ENCODE measurements at regions not wholly inside any gene's neighbourhood (a gene's known extent, or its start where the extent isn't known, plus 50 kb on each side); places are given as distances from the start of the nearest gene placed in this dataset.

DNA sequence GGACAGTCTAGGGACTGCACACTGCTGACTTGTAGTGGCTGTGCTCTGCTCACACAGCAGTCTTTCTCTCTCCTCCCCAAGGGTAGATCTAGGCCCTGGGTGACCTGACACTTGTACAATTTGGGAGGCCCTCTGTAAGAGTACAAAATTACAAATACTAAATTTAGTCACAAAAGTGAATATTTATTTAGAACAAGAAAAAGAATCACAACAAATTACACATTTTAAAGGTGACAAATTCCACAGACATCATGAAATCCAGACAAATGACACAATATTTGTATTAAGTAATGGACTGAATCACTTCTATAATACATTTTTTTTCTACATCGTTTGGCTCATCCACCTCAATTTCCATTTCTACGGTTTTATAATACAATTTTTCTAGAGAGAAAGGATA lies 496.4 kb downstream of the TXNL1 start:
- Histone ChIP-seq H3K4me3 (ENCODE audit: low read depth, low read length) (no peak overlapping the region), H3K9me3 (ENCODE audit: control insufficient read depth, insufficient read depth, low read depth, low read length) (no peaks in the 10 kb centered on the region), H3K36me3 (ENCODE audit: control insufficient read depth in 2 of 2, insufficient read depth in 1 of 2, low read length in 2 of 2) (no peaks in the 10 kb centered on the region), H3K4me1 (ENCODE audit: control insufficient read depth, insufficient read depth, low read length) (no peaks in the 10 kb centered on the region), H3K27ac (ENCODE audit: extremely low read depth, low read depth, low read length) (no peak overlapping the region)
- POLR2A ChIA-PET: no interaction called here
- CTCF ChIA-PET: interaction anchor here (0.7 kb wide), 1 partner anchor 351 kb away, joined by 3 read pairs; no protein-coding TSS in a partner anchor
- TF ChIP-seq, protein P1, sequence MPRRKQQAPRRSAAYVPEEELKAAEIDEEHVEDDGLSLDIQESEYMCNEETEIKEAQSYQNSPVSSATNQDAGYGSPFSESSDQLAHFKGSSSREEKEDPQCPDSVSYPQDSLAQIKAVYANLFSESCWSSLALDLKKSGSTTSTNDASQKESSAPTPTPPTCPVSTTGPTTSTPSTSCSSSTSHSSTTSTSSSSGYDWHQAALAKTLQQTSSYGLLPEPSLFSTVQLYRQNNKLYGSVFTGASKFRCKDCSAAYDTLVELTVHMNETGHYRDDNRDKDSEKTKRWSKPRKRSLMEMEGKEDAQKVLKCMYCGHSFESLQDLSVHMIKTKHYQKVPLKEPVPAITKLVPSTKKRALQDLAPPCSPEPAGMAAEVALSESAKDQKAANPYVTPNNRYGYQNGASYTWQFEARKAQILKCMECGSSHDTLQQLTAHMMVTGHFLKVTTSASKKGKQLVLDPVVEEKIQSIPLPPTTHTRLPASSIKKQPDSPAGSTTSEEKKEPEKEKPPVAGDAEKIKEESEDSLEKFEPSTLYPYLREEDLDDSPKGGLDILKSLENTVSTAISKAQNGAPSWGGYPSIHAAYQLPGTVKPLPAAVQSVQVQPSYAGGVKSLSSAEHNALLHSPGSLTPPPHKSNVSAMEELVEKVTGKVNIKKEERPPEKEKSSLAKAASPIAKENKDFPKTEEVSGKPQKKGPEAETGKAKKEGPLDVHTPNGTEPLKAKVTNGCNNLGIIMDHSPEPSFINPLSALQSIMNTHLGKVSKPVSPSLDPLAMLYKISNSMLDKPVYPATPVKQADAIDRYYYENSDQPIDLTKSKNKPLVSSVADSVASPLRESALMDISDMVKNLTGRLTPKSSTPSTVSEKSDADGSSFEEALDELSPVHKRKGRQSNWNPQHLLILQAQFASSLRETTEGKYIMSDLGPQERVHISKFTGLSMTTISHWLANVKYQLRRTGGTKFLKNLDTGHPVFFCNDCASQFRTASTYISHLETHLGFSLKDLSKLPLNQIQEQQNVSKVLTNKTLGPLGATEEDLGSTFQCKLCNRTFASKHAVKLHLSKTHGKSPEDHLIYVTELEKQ (tag by site-specific recombination; IDR thresholded peaks at IDR 0.05; ENCODE audit: borderline replicate concordance): no peak
- TF ChIP-seq, protein P2, sequence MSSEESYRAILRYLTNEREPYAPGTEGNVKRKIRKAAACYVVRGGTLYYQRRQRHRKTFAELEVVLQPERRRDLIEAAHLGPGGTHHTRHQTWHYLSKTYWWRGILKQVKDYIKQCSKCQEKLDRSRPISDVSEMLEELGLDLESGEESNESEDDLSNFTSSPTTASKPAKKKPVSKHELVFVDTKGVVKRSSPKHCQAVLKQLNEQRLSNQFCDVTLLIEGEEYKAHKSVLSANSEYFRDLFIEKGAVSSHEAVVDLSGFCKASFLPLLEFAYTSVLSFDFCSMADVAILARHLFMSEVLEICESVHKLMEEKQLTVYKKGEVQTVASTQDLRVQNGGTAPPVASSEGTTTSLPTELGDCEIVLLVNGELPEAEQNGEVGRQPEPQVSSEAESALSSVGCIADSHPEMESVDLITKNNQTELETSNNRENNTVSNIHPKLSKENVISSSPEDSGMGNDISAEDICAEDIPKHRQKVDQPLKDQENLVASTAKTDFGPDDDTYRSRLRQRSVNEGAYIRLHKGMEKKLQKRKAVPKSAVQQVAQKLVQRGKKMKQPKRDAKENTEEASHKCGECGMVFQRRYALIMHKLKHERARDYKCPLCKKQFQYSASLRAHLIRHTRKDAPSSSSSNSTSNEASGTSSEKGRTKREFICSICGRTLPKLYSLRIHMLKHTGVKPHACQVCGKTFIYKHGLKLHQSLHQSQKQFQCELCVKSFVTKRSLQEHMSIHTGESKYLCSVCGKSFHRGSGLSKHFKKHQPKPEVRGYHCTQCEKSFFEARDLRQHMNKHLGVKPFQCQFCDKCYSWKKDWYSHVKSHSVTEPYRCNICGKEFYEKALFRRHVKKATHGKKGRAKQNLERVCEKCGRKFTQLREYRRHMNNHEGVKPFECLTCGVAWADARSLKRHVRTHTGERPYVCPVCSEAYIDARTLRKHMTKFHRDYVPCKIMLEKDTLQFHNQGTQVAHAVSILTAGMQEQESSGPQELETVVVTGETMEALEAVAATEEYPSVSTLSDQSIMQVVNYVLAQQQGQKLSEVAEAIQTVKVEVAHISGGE (tag by site-specific recombination; conservative IDR thresholded peaks at IDR 0.05; ENCODE audit: low read depth): no peak
- TF ChIP-seq ZSCAN30 (tag by site-specific recombination; IDR thresholded peaks at IDR 0.05) (no peak), ZNF366 (tag by site-specific recombination; conservative IDR thresholded peaks at IDR 0.05) (no peak), SP3 (tag by site-specific recombination; IDR thresholded peaks at IDR 0.05) (no peak), ZNF10 (tag by site-specific recombination; IDR thresholded peaks at IDR 0.05) (no peak), TRIM28 (IDR thresholded peaks at IDR 0.05; ENCODE audit: borderline replicate concordance, low read length) (no peak), ZNF221 (tag by site-specific recombination; IDR thresholded peaks at IDR 0.05; ENCODE audit: borderline replicate concordance) (no peak), EGR2 (tag by site-specific recombination; IDR thresholded peaks at IDR 0.05; ENCODE audit: low read depth) (no peak), ZSCAN16 (tag by site-specific recombination; IDR thresholded peaks at IDR 0.05) (no peak), ZBTB21 (tag by site-specific recombination; IDR thresholded peaks at IDR 0.05) (no peak), ZNF426 (tag by site-specific recombination; IDR thresholded peaks at IDR 0.05) (no peak), ZNF354C (tag by site-specific recombination; IDR thresholded peaks at IDR 0.05; ENCODE audit: borderline replicate concordance, low read depth) (no peak), ZNF112 (tag by site-specific recombination; IDR thresholded peaks at IDR 0.05) (no peak), ZNF132 (tag by site-specific recombination; IDR thresholded peaks at IDR 0.05; ENCODE audit: borderline replicate concordance) (no peak)
- TF ChIP-seq, protein P3, sequence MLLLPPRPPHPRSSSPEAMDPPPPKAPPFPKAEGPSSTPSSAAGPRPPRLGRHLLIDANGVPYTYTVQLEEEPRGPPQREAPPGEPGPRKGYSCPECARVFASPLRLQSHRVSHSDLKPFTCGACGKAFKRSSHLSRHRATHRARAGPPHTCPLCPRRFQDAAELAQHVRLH (tag by site-specific recombination; IDR thresholded peaks at IDR 0.05): no peak
- TF ChIP-seq, protein P4, sequence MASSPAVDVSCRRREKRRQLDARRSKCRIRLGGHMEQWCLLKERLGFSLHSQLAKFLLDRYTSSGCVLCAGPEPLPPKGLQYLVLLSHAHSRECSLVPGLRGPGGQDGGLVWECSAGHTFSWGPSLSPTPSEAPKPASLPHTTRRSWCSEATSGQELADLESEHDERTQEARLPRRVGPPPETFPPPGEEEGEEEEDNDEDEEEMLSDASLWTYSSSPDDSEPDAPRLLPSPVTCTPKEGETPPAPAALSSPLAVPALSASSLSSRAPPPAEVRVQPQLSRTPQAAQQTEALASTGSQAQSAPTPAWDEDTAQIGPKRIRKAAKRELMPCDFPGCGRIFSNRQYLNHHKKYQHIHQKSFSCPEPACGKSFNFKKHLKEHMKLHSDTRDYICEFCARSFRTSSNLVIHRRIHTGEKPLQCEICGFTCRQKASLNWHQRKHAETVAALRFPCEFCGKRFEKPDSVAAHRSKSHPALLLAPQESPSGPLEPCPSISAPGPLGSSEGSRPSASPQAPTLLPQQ (tag by site-specific recombination; IDR thresholded peaks at IDR 0.05): no peak
- TF ChIP-seq, protein P5, sequence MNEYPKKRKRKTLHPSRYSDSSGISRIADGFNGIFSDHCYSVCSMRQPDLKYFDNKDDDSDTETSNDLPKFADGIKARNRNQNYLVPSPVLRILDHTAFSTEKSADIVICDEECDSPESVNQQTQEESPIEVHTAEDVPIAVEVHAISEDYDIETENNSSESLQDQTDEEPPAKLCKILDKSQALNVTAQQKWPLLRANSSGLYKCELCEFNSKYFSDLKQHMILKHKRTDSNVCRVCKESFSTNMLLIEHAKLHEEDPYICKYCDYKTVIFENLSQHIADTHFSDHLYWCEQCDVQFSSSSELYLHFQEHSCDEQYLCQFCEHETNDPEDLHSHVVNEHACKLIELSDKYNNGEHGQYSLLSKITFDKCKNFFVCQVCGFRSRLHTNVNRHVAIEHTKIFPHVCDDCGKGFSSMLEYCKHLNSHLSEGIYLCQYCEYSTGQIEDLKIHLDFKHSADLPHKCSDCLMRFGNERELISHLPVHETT (tag by site-specific recombination; IDR thresholded peaks at IDR 0.05): no peak
- TF ChIP-seq, protein P6, sequence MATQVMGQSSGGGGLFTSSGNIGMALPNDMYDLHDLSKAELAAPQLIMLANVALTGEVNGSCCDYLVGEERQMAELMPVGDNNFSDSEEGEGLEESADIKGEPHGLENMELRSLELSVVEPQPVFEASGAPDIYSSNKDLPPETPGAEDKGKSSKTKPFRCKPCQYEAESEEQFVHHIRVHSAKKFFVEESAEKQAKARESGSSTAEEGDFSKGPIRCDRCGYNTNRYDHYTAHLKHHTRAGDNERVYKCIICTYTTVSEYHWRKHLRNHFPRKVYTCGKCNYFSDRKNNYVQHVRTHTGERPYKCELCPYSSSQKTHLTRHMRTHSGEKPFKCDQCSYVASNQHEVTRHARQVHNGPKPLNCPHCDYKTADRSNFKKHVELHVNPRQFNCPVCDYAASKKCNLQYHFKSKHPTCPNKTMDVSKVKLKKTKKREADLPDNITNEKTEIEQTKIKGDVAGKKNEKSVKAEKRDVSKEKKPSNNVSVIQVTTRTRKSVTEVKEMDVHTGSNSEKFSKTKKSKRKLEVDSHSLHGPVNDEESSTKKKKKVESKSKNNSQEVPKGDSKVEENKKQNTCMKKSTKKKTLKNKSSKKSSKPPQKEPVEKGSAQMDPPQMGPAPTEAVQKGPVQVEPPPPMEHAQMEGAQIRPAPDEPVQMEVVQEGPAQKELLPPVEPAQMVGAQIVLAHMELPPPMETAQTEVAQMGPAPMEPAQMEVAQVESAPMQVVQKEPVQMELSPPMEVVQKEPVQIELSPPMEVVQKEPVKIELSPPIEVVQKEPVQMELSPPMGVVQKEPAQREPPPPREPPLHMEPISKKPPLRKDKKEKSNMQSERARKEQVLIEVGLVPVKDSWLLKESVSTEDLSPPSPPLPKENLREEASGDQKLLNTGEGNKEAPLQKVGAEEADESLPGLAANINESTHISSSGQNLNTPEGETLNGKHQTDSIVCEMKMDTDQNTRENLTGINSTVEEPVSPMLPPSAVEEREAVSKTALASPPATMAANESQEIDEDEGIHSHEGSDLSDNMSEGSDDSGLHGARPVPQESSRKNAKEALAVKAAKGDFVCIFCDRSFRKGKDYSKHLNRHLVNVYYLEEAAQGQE (tag by site-specific recombination; IDR thresholded peaks at IDR 0.05): no peak
- TF ChIP-seq, protein P7, sequence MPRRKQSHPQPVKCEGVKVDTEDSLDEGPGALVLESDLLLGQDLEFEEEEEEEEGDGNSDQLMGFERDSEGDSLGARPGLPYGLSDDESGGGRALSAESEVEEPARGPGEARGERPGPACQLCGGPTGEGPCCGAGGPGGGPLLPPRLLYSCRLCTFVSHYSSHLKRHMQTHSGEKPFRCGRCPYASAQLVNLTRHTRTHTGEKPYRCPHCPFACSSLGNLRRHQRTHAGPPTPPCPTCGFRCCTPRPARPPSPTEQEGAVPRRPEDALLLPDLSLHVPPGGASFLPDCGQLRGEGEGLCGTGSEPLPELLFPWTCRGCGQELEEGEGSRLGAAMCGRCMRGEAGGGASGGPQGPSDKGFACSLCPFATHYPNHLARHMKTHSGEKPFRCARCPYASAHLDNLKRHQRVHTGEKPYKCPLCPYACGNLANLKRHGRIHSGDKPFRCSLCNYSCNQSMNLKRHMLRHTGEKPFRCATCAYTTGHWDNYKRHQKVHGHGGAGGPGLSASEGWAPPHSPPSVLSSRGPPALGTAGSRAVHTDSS (tag by site-specific recombination; IDR thresholded peaks at IDR 0.05): no peak
